IMR-90 (cell line): ENCODE measurements at regions not wholly inside any gene's neighbourhood (a gene's known extent, or its start where the extent isn't known, plus 50 kb on each side); places are given as distances from the start of the nearest gene placed in this dataset.
"Not testable (repeated sequence)": the region's sequence is repeated elsewhere in the genome, so short reads cannot be mapped to it uniquely, and the experiment has no call there.

Source experiments
- ATAC-seq: fragments of 200-7000 bp; cut with Tn5 transposase; 2 replicates; pipeline ENCODE4 v1.9.1; 2020; ENCODE audit warnings: low read depth, mild to moderate bottlenecking, moderate library complexity
- BruUV-seq: library from RNA; stranded (reverse); fragments of 400-500 nt; replicated peaks from 2 replicates; lab custom pipeline; 2021; lab: Mats Ljungman, UMichigan
- CTCF ChIA-PET: fragments of 300-600 bp; formaldehyde crosslinking; extraction: SDS; loops from one replicate; lab custom pipeline; 2021; ENCODE audit warnings: antibody characterized with exemption; lab: Yijun Ruan, JAX
- POLR2A ChIA-PET: fragments of 300-600 bp; sonication (Branson Sonifier 250); formaldehyde crosslinking; loops from one replicate; lab custom pipeline; 2022; ENCODE audit warnings: antibody characterized with exemption; ENCODE audit not compliant: unreplicated experiment; lab: Charles Lee
- DNase-seq: peaks from one replicate; pipeline ENCODE4 v3.0.0; 2013
- H2AFZ ChIP-seq: replicated peaks from 2 replicates; pipeline ENCODE3; 2013; ENCODE audit warnings: low read length, mild to moderate bottlenecking; ENCODE audit not compliant: poor library complexity
- H2AK5ac ChIP-seq: 2 replicates; pipeline ENCODE4 v1.6.1; 2013; ENCODE audit warnings: low read depth, low read length, inconsistent platforms
- H2AK9ac ChIP-seq: replicated peaks from 2 replicates; pipeline ENCODE3; 2013; ENCODE audit warnings: mild to moderate bottlenecking, low read depth, low read length, moderate library complexity; ENCODE audit not compliant: poor library complexity
- H2BK120ac ChIP-seq: 2 replicates; pipeline ENCODE4 v1.6.1; 2013; ENCODE audit warnings: low read depth, low read length, inconsistent platforms
- H2BK15ac ChIP-seq: 3 replicates; pipeline ENCODE4 v1.6.1; 2013; ENCODE audit warnings: low read depth, low read length, inconsistent platforms
- H2BK20ac ChIP-seq: 2 replicates; pipeline ENCODE4 v1.6.1; 2013; ENCODE audit warnings: low read depth, mild to moderate bottlenecking, inconsistent platforms, low read length, moderate library complexity
- H2BK5ac ChIP-seq: 2 replicates; pipeline ENCODE4 v1.6.1; 2013; ENCODE audit warnings: mild to moderate bottlenecking, low read depth, low read length, inconsistent platforms; ENCODE audit not compliant: poor library complexity, severe bottlenecking
- H3K14ac ChIP-seq: replicated peaks from 2 replicates; pipeline ENCODE4 v1.6.1; 2013; ENCODE audit warnings: low read depth, low read length, inconsistent platforms
- H3K18ac ChIP-seq: 2 replicates; pipeline ENCODE4 v1.6.1; 2013; ENCODE audit warnings: low read depth, low read length, control low read depth
- H3K23ac ChIP-seq: 2 replicates; pipeline ENCODE4 v1.6.1; 2013; ENCODE audit warnings: low read depth, low read length, inconsistent platforms
- H3K27ac ChIP-seq: 2 replicates; pipeline ENCODE4 v1.5.1; 2013; ENCODE audit warnings: mild to moderate bottlenecking, control low read depth, low read length; ENCODE audit not compliant: insufficient read depth
- H3K27me3 ChIP-seq: 2 replicates; pipeline ENCODE4 v1.6.1; 2013; ENCODE audit warnings: low read length; ENCODE audit not compliant: control insufficient read depth, insufficient read depth
- H3K36me3 ChIP-seq: 2 replicates; pipeline ENCODE4 v1.6.1; 2013; ENCODE audit warnings: low read length, mixed read lengths; ENCODE audit not compliant: control insufficient read depth, insufficient read depth
- H3K4ac ChIP-seq: 2 replicates; pipeline ENCODE4 v1.6.1; 2013; ENCODE audit warnings: low read depth, low read length, inconsistent platforms
- H3K4me1 ChIP-seq: 2 replicates; pipeline ENCODE4 v1.6.1; 2013; ENCODE audit warnings: low read length, mixed read lengths; ENCODE audit not compliant: control insufficient read depth, insufficient read depth
- H3K4me2 ChIP-seq: 2 replicates; pipeline ENCODE4 v1.6.1; 2013; ENCODE audit warnings: low read depth, mild to moderate bottlenecking, control low read depth, low read length, moderate library complexity
- H3K4me3 ChIP-seq: 2 replicates; pipeline ENCODE4 v1.5.1; 2013; ENCODE audit warnings: low read depth, mild to moderate bottlenecking, control low read depth, low read length, moderate library complexity; ENCODE audit not compliant: insufficient read depth
- H3K56ac ChIP-seq: 2 replicates; pipeline ENCODE4 v1.6.1; 2013; ENCODE audit warnings: low read length, inconsistent platforms; ENCODE audit not compliant: insufficient read depth; ENCODE audit errors: extremely low read depth
- H3K79me1 ChIP-seq, 2 experiments: 2 replicates each; pipeline ENCODE4 v1.6.1; 2013; ENCODE audit warnings: low read length in 2 of 2, inconsistent platforms in 1 of 2, low read depth in 1 of 2
- H3K9ac ChIP-seq: 2 replicates; pipeline ENCODE4 v1.6.1; 2013; ENCODE audit warnings: low read depth, low read length, control low read depth
- H3K9me1 ChIP-seq: 2 replicates; pipeline ENCODE4 v1.6.1; 2013; ENCODE audit warnings: low read length, inconsistent platforms; ENCODE audit not compliant: insufficient read depth
- H3K9me3 ChIP-seq: 2 replicates; pipeline ENCODE4 v1.6.1; 2013; ENCODE audit warnings: low read length; ENCODE audit not compliant: control insufficient read depth, insufficient read depth
- H4K20me1 ChIP-seq: 2 replicates; pipeline ENCODE4 v1.6.1; 2013; ENCODE audit warnings: low read length, inconsistent platforms; ENCODE audit not compliant: insufficient read depth
- H4K5ac ChIP-seq: 2 replicates; pipeline ENCODE4 v1.6.1; 2013; ENCODE audit warnings: mild to moderate bottlenecking, low read depth, low read length, control low read depth
- H4K8ac ChIP-seq, 2 experiments: 2 replicates each; pipeline ENCODE4 v1.6.1; 2013; ENCODE audit warnings: low read depth in 2 of 2, low read length in 2 of 2, control low read depth in 1 of 2, inconsistent platforms in 1 of 2
- H4K91ac ChIP-seq: 2 replicates; pipeline ENCODE4 v1.6.1; 2013; ENCODE audit warnings: low read depth, low read length, inconsistent platforms; ENCODE audit not compliant: insufficient read depth
- WGBS, 2 experiments: methylation state at CpG; one replicate each; pipeline versions ENCODE4 v1.1.5 to v1.1.7; 2013; ENCODE audit warnings: missing lambda C conversion rate in 2 of 2; ENCODE audit not compliant: insufficient read length in 1 of 2; ENCODE audit errors: extremely low coverage in 2 of 2; 5-methylcytosine and 5-hydroxymethylcytosine counted together
- dilution Hi-C: fragments of 300-500 bp; cut with HindIII; formaldehyde crosslinking; loops from one replicate; pipeline ENCODE4 v1.14.3; 2018; ENCODE audit warnings: low sequenced_read_pairs; ENCODE audit not compliant: unreplicated experiment
- in situ Hi-C: fragments of 300-500 bp; cut with MboI; formaldehyde crosslinking; loops from 3 replicates; pipeline ENCODE4 v1.14.3; 2019; ENCODE audit warnings: low sequenced_read_pairs, inconsistent platforms, mixed read lengths
- intact Hi-C: fragments of 100-400 bp; cut with micrococcal nuclease; formaldehyde crosslinking; loops from 2 replicates; pipeline ENCODE4 v1.10.0; 2022

- BruUV-seq, H3K4me3 ChIP-seq, H3K4me1 ChIP-seq, H4K91ac ChIP-seq, H3K9ac ChIP-seq, H2AK9ac ChIP-seq, POLR2A ChIA-PET, H3K18ac ChIP-seq, H3K27ac ChIP-seq, H3K4me2 ChIP-seq, intact Hi-C loops, H3K79me1 ChIP-seq, H3K4ac ChIP-seq, CTCF ChIA-PET, H4K8ac ChIP-seq, H4K5ac ChIP-seq, H3K23ac ChIP-seq, H3K9me1 ChIP-seq, H3K36me3 ChIP-seq, H2AFZ ChIP-seq, H3K56ac ChIP-seq, H4K20me1 ChIP-seq, H3K14ac ChIP-seq, ATAC-seq, H2AK5ac ChIP-seq, in situ Hi-C loops, DNase-seq, H2BK120ac ChIP-seq, dilution Hi-C loops, H3K9me3 ChIP-seq, H2BK15ac ChIP-seq, H2BK5ac ChIP-seq, H2BK20ac ChIP-seq: not testable (repeated sequence)
- WGBS, 2 experiments: no CpG with 5 or more reads among the region's 8 CpGs
- peaks cover 15% of the 10 kb centered on the region for H3K27me3 ChIP-seq
These were observed 115.8 kb downstream of the UNC93B1 start for GRCh38 chr11:67888056-67888455.

- H2AK5ac ChIP-seq, DNase-seq, H4K20me1 ChIP-seq, H4K8ac ChIP-seq, H2BK20ac ChIP-seq, H3K18ac ChIP-seq, H3K23ac ChIP-seq, H3K36me3 ChIP-seq, H2BK5ac ChIP-seq, H3K9me1 ChIP-seq, H2BK15ac ChIP-seq, POLR2A ChIA-PET, H4K5ac ChIP-seq, H3K4ac ChIP-seq, H3K9ac ChIP-seq, dilution Hi-C loops, H3K4me1 ChIP-seq, H3K9me3 ChIP-seq, H3K4me2 ChIP-seq, H3K79me1 ChIP-seq, H2BK120ac ChIP-seq, H3K27ac ChIP-seq, intact Hi-C loops, H3K4me3 ChIP-seq, CTCF ChIA-PET, H4K91ac ChIP-seq, H2AK9ac ChIP-seq, H2AFZ ChIP-seq, BruUV-seq, H3K56ac ChIP-seq, ATAC-seq, H3K14ac ChIP-seq, in situ Hi-C loops: not testable (repeated sequence)
- peaks cover 15% of the 10 kb centered on the region for H3K27me3 ChIP-seq
- WGBS, 2 experiments: 100% methylated on average over 2 of the region's 6 CpGs; no CpG with 5 or more reads in 1 of the 2 experiments
These were observed 117.2 kb downstream of the UNC93B1 start for GRCh38 chr11:67886672-67887071.
